ENCODE measurements at regions not wholly inside any gene's neighbourhood (a gene's known extent, or its start where the extent isn't known, plus 50 kb on each side); places are given as distances from the start of the nearest gene placed in this dataset.

DNA sequence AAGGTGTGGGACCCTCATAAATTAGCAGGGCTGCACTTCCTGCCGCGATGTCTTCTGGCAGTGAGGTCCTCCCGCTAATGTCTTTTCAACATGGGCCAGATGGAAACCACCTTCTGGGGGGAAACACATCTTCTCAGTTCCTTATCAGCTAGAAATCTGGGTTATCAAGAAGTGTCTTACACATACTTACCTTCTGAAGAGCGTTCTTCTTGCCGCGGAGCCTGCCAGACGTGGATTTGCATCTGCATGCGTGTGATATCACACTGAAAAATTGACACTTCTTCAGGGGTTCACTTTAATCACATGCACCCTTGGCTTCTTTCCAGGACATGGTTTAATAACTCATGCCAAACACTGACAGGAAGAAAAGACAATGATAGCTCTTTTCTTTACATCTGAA is 163.5 kb upstream of the SOX11 start:
- no peak for DNase-seq

GRCh38 chr2:5530011-5530696 is 162.0 kb upstream of the SOX11 start:
- DNase-seq, result no peak

GRCh38 chr2:5535301-5535700 is 156.9 kb upstream of the SOX11 start:
- no peak for DNase-seq

DNA sequence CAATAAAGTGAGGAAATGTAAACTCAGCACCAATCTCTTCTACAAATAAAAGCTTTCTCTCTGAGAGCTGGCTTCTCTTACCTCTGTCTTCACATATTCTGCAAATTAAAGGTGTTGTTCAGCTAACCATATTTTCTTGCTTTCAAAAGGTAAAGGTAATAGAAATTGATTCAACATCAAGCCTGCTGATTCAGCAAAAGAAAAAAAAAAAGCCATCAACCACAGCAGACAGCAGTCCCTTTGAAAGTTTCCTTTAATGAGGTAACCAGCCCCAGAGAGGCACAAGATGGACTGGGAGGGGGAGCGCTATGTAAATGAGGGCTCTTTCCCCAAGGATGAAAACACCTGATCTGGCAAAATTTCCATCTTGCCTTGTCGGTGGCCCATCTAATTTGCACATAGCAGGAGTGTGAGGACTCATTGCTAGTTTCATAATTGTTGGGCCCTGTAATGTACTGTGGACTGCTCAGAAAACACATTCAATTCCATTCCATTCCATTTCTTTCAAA is 154.9 kb upstream of the SOX11 start:
- DNase-seq, result no peak

DNA sequence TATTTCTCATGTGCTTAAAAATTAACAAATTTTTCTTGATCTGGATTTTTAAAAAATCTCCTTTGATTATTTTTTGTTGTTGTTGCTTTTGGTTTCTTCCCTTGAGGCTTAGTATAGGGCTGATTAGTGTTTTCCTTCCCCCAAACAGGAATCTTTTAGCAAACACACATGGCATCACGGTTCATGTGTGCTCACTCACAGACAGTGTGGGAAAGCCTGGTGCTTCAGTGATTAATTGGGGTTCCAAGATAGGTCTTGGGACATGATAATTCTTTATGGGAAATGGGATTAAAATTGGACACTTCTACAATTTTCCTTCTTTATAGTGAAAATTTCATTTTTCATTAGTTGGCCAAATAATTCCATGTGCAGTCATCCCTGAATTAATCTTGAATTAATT is 153.9 kb upstream of the SOX11 start:
- no peak for DNase-seq

DNA sequence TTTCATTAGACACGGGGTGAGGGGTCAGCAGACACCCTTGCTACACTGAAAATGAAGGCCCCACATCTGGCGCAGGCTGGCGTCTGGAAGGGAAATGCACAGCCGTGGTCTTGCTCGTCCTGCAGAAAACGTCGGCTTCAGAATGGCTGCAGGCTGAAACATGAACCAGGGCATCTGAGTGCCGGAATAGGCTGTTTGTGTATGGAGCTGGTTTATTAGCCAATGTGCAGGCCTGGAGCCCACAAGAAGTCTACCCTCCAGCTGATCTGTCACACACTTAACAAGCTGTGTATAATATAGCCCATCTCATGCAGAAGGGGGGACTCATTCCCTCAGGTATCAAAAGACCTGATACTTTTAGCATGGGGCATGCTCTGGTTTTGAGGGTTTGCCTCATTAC is 153.4 kb upstream of the SOX11 start:
- DNase-seq, result peak; percentile 69

GRCh38 chr2:5539282-5540165 is 152.7 kb upstream of the SOX11 start:
- DNase-seq, result peak; percentile 77

DNA sequence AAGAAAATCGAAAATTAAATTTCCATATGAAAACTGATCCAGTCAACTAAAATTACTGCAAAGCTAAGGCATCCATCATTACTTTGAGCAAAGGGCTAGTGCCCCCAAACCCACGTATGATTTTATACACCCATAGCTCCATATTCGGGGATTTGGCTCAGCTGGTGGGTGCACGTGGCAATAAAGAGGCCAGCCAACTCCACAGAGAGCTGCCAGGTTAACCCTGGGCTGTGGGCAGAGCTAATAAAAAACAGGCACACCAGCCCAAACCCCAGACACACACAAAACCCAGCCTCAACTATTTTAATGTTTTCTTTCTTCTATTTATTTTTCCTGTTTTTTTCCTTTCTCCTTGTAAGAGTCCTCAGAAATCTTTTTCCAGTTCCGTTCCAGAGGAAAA is 151.3 kb upstream of the SOX11 start:
- DNase-seq, result no peak

- no peak for DNase-seq
Measured at GRCh38 chr2:5544205-5544786, 147.9 kb upstream of the SOX11 start.

DNA sequence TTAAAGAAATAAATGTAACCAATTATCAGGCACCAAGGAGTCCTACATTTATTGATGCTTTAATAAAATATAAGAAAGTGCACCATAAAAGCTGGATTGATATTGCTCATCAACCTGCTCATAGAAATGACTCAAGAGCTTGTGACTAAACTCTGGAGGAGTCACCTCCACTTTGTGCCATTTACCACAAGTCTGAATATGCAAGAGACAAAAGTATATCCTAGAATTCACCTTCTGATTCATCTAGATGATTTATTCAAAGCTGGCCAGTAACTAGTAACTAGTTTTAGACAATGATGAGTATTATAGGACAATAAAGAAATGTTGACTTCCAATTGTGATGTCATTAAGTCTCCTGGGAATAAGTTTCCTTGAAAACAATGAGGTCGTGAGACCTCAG is 146.0 kb upstream of the SOX11 start:
- no peak for DNase-seq

DNA sequence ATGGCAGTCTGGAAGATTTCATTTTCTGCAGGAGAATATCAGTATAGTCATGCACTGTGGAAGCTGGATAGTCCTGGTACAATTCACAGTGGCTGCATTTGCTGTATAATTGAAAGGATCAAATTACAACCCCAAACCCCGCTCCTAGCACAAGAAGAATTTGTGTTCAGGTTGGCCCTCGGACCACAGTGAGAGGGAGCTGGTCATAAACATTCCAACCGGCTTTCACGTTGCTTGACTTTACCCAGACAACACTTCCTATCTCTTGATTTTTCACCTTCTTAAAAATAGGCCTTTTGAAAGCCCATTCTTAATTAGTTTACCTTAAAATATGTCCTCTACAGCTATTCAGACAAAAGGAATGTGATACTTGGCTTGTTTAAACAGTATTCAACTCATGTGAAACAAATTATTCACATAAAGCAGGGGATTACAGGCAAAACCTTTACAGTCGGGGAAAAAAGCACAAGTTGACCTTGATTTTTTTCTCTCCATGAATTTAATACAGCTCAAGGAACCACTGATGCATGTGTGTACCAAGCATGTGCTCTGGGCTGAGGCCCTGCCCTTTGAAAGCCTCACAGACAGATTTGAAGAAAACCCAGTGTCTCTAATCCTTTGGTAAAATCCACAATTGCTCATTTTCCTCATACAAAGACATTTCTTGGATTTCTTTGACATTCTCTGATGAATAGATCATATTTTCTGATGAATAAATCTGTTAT is 143.0 kb upstream of the SOX11 start:
- DNase-seq, result peak; percentile 15

DNA sequence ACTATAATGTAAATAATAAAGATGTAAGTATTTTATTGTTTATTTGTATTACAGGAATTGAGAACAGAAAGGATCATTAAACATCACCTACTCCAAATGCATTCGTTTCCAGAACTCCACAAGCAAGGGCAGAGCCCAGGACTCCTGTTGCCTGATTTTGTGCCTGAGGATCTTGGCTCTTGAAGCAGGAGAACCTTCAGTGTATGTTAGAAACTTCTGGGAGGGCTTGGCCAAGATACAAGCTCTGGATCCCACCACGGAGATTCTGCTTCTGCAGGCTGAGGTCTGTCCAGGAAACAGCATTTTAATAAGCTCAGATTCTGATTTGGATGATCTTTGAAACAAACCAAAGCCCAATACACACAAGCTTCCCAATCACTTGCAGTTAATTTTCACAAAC is 142.4 kb upstream of the SOX11 start:
- DNase-seq, result no peak

DNA sequence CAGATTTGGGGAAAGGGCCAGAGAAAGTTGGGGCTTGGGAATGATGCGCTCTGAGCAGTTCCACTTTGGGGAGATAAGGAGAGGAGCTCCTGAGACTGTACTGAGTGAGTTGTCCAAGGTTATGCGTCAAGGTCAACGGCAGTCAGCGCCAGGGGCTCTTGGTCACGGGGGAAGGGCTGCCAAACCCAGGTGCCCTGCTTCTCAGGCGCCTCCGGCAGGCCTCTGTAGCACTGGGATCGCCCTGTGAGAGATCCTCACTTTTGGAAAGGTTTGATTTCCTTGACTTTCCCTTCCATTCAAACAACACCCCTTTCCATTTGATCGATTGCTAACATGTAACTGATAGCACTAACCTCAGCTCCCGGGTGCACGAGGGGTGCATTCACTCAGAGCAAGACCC is 136.5 kb upstream of the SOX11 start:
- no peak for DNase-seq

GRCh38 chr2:5561006-5561405 is 131.2 kb upstream of the SOX11 start:
- no peak for DNase-seq

- DNase-seq, result no peak
Measured at GRCh38 chr2:5562426-5562825, 129.8 kb upstream of the SOX11 start.

GRCh38 chr2:5562865-5563264 is 129.3 kb upstream of the SOX11 start:
- DNase-seq, result no peak

GRCh38 chr2:5563411-5563810 is 128.8 kb upstream of the SOX11 start:
- no peak for DNase-seq

DNA sequence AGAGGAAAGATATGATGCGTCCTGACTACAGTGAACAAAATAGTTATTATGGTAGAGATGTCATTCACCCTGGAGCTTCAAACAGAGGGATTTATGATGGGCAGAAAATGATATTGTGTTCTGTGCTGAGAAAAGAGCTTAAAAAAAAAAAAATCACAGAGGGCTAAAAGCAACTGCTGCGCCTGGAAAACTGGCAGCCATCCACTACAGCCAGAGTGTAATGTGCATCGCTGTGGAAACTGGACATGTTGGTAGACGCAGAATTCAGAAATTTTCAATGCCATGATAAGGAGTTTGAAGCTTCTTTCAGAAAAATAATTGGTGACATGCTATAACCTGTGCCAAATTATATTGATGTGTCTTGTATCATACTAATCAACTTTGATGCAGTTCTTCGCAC is 122.9 kb upstream of the SOX11 start:
- no peak for DNase-seq

DNA sequence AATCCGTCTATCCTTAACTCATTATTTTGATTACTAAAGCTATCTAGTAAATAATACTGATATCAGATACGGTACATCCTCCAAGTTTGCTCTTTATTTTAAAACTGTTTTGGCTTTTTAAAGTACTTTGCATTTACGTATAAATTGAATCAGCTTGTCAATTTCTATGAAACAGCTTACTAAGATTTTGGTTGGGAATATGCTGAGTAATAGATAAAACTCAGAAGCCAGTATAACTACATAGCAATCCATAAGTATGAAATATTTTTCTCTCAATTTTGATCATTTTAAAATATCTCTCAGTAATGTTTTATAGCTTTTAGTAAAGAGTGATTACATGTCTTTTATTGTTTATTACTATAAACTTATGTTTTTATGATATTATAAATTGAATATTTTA is 116.2 kb upstream of the SOX11 start:
- no peak for DNase-seq

GRCh38 chr2:5587766-5588165 is 104.4 kb upstream of the SOX11 start:
- DNase-seq, result no peak

DNA sequence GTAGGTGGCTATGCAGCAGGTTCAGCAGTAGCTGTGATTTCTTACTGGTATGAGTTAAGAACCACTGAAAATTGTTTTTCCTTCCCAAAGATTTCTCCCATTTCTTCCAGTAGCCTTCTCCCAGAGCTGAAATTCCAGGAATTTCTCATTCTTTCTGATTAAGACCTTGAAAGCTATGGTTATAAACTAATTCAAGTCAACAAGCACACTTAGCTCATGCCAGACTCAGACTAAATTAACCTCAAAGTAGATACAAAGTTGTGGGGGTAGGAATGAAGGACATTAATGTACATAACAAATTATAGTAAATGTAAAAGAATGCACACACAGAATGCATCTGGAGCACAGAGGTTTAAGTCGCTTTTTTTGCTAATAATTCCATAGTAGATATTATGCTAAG is 103.6 kb upstream of the SOX11 start:
- no peak for DNase-seq

GRCh38 chr2:5589183-5589582 is 103.0 kb upstream of the SOX11 start:
- DNase-seq, result no peak

- no peak for DNase-seq
Measured at GRCh38 chr2:5590886-5591285, 101.3 kb upstream of the SOX11 start.
